IMR-90 (cell line): ENCODE measurements at regions not wholly inside any gene's neighbourhood (a gene's known extent, or its start where the extent isn't known, plus 50 kb on each side); places are given as distances from the start of the nearest gene placed in this dataset.

ENCODE experiments used
- ATAC-seq: fragments of 200-7000 bp; cut with Tn5 transposase; 2 replicates; pipeline ENCODE4 v1.9.1; 2020; ENCODE audit warnings: low read depth, mild to moderate bottlenecking, moderate library complexity
- BruUV-seq: library from RNA; stranded (reverse); fragments of 400-500 nt; replicated peaks from 2 replicates; lab custom pipeline; 2021; lab: Mats Ljungman, UMichigan
- CTCF ChIA-PET: fragments of 300-600 bp; formaldehyde crosslinking; extraction: SDS; loops from one replicate; lab custom pipeline; 2021; ENCODE audit warnings: antibody characterized with exemption; lab: Yijun Ruan, JAX
- POLR2A ChIA-PET: fragments of 300-600 bp; sonication (Branson Sonifier 250); formaldehyde crosslinking; loops from one replicate; lab custom pipeline; 2022; ENCODE audit warnings: antibody characterized with exemption; ENCODE audit not compliant: unreplicated experiment; lab: Charles Lee
- DNase-seq: peaks from one replicate; pipeline ENCODE4 v3.0.0; 2013
- H2AFZ ChIP-seq: replicated peaks from 2 replicates; pipeline ENCODE3; 2013; ENCODE audit warnings: low read length, mild to moderate bottlenecking; ENCODE audit not compliant: poor library complexity
- H2AK5ac ChIP-seq: 2 replicates; pipeline ENCODE4 v1.6.1; 2013; ENCODE audit warnings: low read depth, low read length, inconsistent platforms
- H2AK9ac ChIP-seq: replicated peaks from 2 replicates; pipeline ENCODE3; 2013; ENCODE audit warnings: mild to moderate bottlenecking, low read depth, low read length, moderate library complexity; ENCODE audit not compliant: poor library complexity
- H2BK120ac ChIP-seq: 2 replicates; pipeline ENCODE4 v1.6.1; 2013; ENCODE audit warnings: low read depth, low read length, inconsistent platforms
- H2BK15ac ChIP-seq: 3 replicates; pipeline ENCODE4 v1.6.1; 2013; ENCODE audit warnings: low read depth, low read length, inconsistent platforms
- H2BK20ac ChIP-seq: 2 replicates; pipeline ENCODE4 v1.6.1; 2013; ENCODE audit warnings: low read depth, mild to moderate bottlenecking, inconsistent platforms, low read length, moderate library complexity
- H2BK5ac ChIP-seq: 2 replicates; pipeline ENCODE4 v1.6.1; 2013; ENCODE audit warnings: mild to moderate bottlenecking, low read depth, low read length, inconsistent platforms; ENCODE audit not compliant: poor library complexity, severe bottlenecking
- H3K14ac ChIP-seq: replicated peaks from 2 replicates; pipeline ENCODE4 v1.6.1; 2013; ENCODE audit warnings: low read depth, low read length, inconsistent platforms
- H3K18ac ChIP-seq: 2 replicates; pipeline ENCODE4 v1.6.1; 2013; ENCODE audit warnings: low read depth, low read length, control low read depth
- H3K23ac ChIP-seq: 2 replicates; pipeline ENCODE4 v1.6.1; 2013; ENCODE audit warnings: low read depth, low read length, inconsistent platforms
- H3K27ac ChIP-seq: 2 replicates; pipeline ENCODE4 v1.5.1; 2013; ENCODE audit warnings: mild to moderate bottlenecking, control low read depth, low read length; ENCODE audit not compliant: insufficient read depth
- H3K27me3 ChIP-seq: 2 replicates; pipeline ENCODE4 v1.6.1; 2013; ENCODE audit warnings: low read length; ENCODE audit not compliant: control insufficient read depth, insufficient read depth
- H3K36me3 ChIP-seq: 2 replicates; pipeline ENCODE4 v1.6.1; 2013; ENCODE audit warnings: low read length, mixed read lengths; ENCODE audit not compliant: control insufficient read depth, insufficient read depth
- H3K4ac ChIP-seq: 2 replicates; pipeline ENCODE4 v1.6.1; 2013; ENCODE audit warnings: low read depth, low read length, inconsistent platforms
- H3K4me1 ChIP-seq: 2 replicates; pipeline ENCODE4 v1.6.1; 2013; ENCODE audit warnings: low read length, mixed read lengths; ENCODE audit not compliant: control insufficient read depth, insufficient read depth
- H3K4me2 ChIP-seq: 2 replicates; pipeline ENCODE4 v1.6.1; 2013; ENCODE audit warnings: low read depth, mild to moderate bottlenecking, control low read depth, low read length, moderate library complexity
- H3K4me3 ChIP-seq: 2 replicates; pipeline ENCODE4 v1.5.1; 2013; ENCODE audit warnings: low read depth, mild to moderate bottlenecking, control low read depth, low read length, moderate library complexity; ENCODE audit not compliant: insufficient read depth
- H3K56ac ChIP-seq: 2 replicates; pipeline ENCODE4 v1.6.1; 2013; ENCODE audit warnings: low read length, inconsistent platforms; ENCODE audit not compliant: insufficient read depth; ENCODE audit errors: extremely low read depth
- H3K79me1 ChIP-seq, 2 experiments: 2 replicates each; pipeline ENCODE4 v1.6.1; 2013; ENCODE audit warnings: low read length in 2 of 2, inconsistent platforms in 1 of 2, low read depth in 1 of 2
- H3K9ac ChIP-seq: 2 replicates; pipeline ENCODE4 v1.6.1; 2013; ENCODE audit warnings: low read depth, low read length, control low read depth
- H3K9me1 ChIP-seq: 2 replicates; pipeline ENCODE4 v1.6.1; 2013; ENCODE audit warnings: low read length, inconsistent platforms; ENCODE audit not compliant: insufficient read depth
- H3K9me3 ChIP-seq: 2 replicates; pipeline ENCODE4 v1.6.1; 2013; ENCODE audit warnings: low read length; ENCODE audit not compliant: control insufficient read depth, insufficient read depth
- H4K20me1 ChIP-seq: 2 replicates; pipeline ENCODE4 v1.6.1; 2013; ENCODE audit warnings: low read length, inconsistent platforms; ENCODE audit not compliant: insufficient read depth
- H4K5ac ChIP-seq: 2 replicates; pipeline ENCODE4 v1.6.1; 2013; ENCODE audit warnings: mild to moderate bottlenecking, low read depth, low read length, control low read depth
- H4K8ac ChIP-seq, 2 experiments: 2 replicates each; pipeline ENCODE4 v1.6.1; 2013; ENCODE audit warnings: low read depth in 2 of 2, low read length in 2 of 2, control low read depth in 1 of 2, inconsistent platforms in 1 of 2
- H4K91ac ChIP-seq: 2 replicates; pipeline ENCODE4 v1.6.1; 2013; ENCODE audit warnings: low read depth, low read length, inconsistent platforms; ENCODE audit not compliant: insufficient read depth
- BHLHE40 ChIP-seq: fragments of 150-350 bp; IDR thresholded peaks from 2 replicates; pipeline ENCODE4 v1.6.1; 2016; ENCODE audit warnings: mild to moderate bottlenecking, low read depth, low read length
- CEBPB ChIP-seq: IDR thresholded peaks from 2 replicates; pipeline ENCODE4 v1.6.1; 2012; ENCODE audit warnings: low read depth, low read length, improper control_type of control experiment
- CHD1 ChIP-seq: IDR thresholded peaks from 2 replicates; pipeline ENCODE4 v1.6.1; 2012; ENCODE audit warnings: low read depth, low read length, improper control_type of control experiment
- FOS ChIP-seq: fragments of 150-350 bp; IDR thresholded peaks from 2 replicates; pipeline ENCODE4 v1.6.1; 2016; ENCODE audit warnings: low read depth, low read length
- MAFK ChIP-seq: IDR thresholded peaks from 2 replicates; pipeline ENCODE4 v1.6.1; 2012; ENCODE audit warnings: low read depth, low read length, improper control_type of control experiment
- MAZ ChIP-seq: IDR thresholded peaks from 2 replicates; pipeline ENCODE4 v1.6.1; 2012; ENCODE audit warnings: low read depth, mild to moderate bottlenecking, low read length, improper control_type of control experiment, moderate library complexity, borderline replicate concordance
- MXI1 ChIP-seq: IDR thresholded peaks from 2 replicates; pipeline ENCODE4 v1.6.1; 2012; ENCODE audit warnings: low read depth, mild to moderate bottlenecking, low read length, moderate library complexity, borderline replicate concordance
- NFE2L2 ChIP-seq: fragments of 150-350 bp; IDR thresholded peaks from 2 replicates; pipeline ENCODE4 v1.6.1; 2016; ENCODE audit warnings: low read depth, mild to moderate bottlenecking, low read length
- POLR2A ChIP-seq: IDR thresholded peaks from 2 replicates; pipeline ENCODE4 v1.6.1; 2012; ENCODE audit warnings: mild to moderate bottlenecking, low read depth, low read length
- RAD21 ChIP-seq: IDR thresholded peaks from 2 replicates; pipeline ENCODE4 v1.6.1; 2012; ENCODE audit warnings: low read length, improper control_type of control experiment
- RCOR1 ChIP-seq: IDR thresholded peaks from 2 replicates; pipeline ENCODE4 v1.6.1; 2012; ENCODE audit warnings: mild to moderate bottlenecking, low read length, improper control_type of control experiment; ENCODE audit not compliant: insufficient replicate concordance
- RFX5 ChIP-seq: IDR thresholded peaks from 2 replicates; pipeline ENCODE4 v1.8.0; 2012; ENCODE audit warnings: low read depth, mild to moderate bottlenecking, low read length, moderate library complexity
- SMC3 ChIP-seq: fragments of 150-350 bp; IDR thresholded peaks from 2 replicates; pipeline ENCODE4 v1.6.1; 2016; ENCODE audit warnings: low read depth, mild to moderate bottlenecking, antibody characterized with exemption, low read length, moderate library complexity
- WGBS, 2 experiments: methylation state at CpG; one replicate each; pipeline versions ENCODE4 v1.1.5 to v1.1.7; 2013; ENCODE audit warnings: missing lambda C conversion rate in 2 of 2; ENCODE audit not compliant: insufficient read length in 1 of 2; ENCODE audit errors: extremely low coverage in 2 of 2; 5-methylcytosine and 5-hydroxymethylcytosine counted together
- dilution Hi-C: fragments of 300-500 bp; cut with HindIII; formaldehyde crosslinking; loops from one replicate; pipeline ENCODE4 v1.14.3; 2018; ENCODE audit warnings: low sequenced_read_pairs; ENCODE audit not compliant: unreplicated experiment
- in situ Hi-C: fragments of 300-500 bp; cut with MboI; formaldehyde crosslinking; loops from 3 replicates; pipeline ENCODE4 v1.14.3; 2019; ENCODE audit warnings: low sequenced_read_pairs, inconsistent platforms, mixed read lengths
- intact Hi-C: fragments of 100-400 bp; cut with micrococcal nuclease; formaldehyde crosslinking; loops from 2 replicates; pipeline ENCODE4 v1.10.0; 2022
- TF ChIP-seq, protein P1 (sequence below): conservative IDR thresholded peaks from 2 replicates; pipeline ENCODE4 v1.5.1; 2012; ENCODE audit warnings: mild to moderate bottlenecking, low read depth, low read length, improper control_type of control experiment
- TF ChIP-seq, protein P2 (sequence below): fragments of 150-350 bp; IDR thresholded peaks from 2 replicates; pipeline ENCODE4 v1.6.1; 2017; ENCODE audit warnings: mild to moderate bottlenecking, antibody characterized with exemption, low read length, low read depth
- TF ChIP-seq, protein P3 (sequence below): fragments of 150-350 bp; IDR thresholded peaks from 2 replicates; pipeline ENCODE4 v1.6.1; 2016; ENCODE audit warnings: low read depth, mild to moderate bottlenecking, low read length, moderate library complexity, borderline replicate concordance

DNA sequence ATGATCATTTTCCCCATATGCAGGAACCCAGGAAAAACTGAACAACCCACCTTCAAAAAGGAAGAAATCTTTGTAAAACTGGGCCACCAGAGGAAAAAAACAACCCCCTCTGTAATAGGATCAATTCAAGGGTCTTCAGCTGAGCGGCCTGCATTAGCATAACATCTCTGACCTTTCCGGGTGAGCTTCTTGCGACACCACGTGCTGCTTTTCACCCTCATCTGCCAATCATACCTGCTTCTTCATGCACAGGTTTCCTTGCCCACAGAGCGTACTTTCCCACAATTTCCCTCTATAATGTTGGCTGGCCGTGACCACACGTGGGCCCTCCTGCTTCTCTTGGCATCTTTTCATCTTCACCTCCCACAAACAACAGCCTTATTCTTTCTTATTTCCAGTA is 284.3 kb upstream of the NEBL start:
- Histone ChIP-seq H2BK5ac (no peak overlapping the region), H4K91ac (no peak overlapping the region), H3K14ac (no peak overlapping the region), H2BK15ac (no peak overlapping the region), H3K18ac (no peak overlapping the region), H4K20me1 (no peaks in the 10 kb centered on the region), H4K8ac (no peak overlapping the region), H3K4me3 (no peak overlapping the region), H3K36me3 (no peaks in the 10 kb centered on the region), H3K9me1 (no peaks in the 10 kb centered on the region), H3K23ac (no peak overlapping the region), H3K27me3 (no peaks in the 10 kb centered on the region), H2BK20ac (no peak overlapping the region), H3K9ac (no peak overlapping the region), H3K4ac (no peak overlapping the region), H2AFZ (no peak overlapping the region), H2AK5ac (no peak overlapping the region), H3K4me2 (no peak overlapping the region), H4K5ac (no peak overlapping the region), H2AK9ac (no peak overlapping the region), H2BK120ac (no peak overlapping the region), H3K27ac (no peak overlapping the region), H3K79me1 (no peaks in the 10 kb centered on the region), H3K4me1 (no peaks in the 10 kb centered on the region), H3K56ac (no peak overlapping the region), H3K9me3 (no peaks in the 10 kb centered on the region)
- TF ChIP-seq CEBPB (no peak), RFX5 (no peak), SMC3 (no peak), NFE2L2 (no peak), RCOR1 (no peak), CHD1 (no peak), MXI1 (no peak), POLR2A (no peak), RAD21 (no peak), MAFK (no peak), MAZ (no peak), FOS (no peak), BHLHE40 (no peak)
- TF ChIP-seq, protein P1, sequence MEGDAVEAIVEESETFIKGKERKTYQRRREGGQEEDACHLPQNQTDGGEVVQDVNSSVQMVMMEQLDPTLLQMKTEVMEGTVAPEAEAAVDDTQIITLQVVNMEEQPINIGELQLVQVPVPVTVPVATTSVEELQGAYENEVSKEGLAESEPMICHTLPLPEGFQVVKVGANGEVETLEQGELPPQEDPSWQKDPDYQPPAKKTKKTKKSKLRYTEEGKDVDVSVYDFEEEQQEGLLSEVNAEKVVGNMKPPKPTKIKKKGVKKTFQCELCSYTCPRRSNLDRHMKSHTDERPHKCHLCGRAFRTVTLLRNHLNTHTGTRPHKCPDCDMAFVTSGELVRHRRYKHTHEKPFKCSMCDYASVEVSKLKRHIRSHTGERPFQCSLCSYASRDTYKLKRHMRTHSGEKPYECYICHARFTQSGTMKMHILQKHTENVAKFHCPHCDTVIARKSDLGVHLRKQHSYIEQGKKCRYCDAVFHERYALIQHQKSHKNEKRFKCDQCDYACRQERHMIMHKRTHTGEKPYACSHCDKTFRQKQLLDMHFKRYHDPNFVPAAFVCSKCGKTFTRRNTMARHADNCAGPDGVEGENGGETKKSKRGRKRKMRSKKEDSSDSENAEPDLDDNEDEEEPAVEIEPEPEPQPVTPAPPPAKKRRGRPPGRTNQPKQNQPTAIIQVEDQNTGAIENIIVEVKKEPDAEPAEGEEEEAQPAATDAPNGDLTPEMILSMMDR, result no peak
- TF ChIP-seq, protein P2, sequence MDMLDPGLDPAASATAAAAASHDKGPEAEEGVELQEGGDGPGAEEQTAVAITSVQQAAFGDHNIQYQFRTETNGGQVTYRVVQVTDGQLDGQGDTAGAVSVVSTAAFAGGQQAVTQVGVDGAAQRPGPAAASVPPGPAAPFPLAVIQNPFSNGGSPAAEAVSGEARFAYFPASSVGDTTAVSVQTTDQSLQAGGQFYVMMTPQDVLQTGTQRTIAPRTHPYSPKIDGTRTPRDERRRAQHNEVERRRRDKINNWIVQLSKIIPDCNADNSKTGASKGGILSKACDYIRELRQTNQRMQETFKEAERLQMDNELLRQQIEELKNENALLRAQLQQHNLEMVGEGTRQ, result no peak
- TF ChIP-seq, protein P3, sequence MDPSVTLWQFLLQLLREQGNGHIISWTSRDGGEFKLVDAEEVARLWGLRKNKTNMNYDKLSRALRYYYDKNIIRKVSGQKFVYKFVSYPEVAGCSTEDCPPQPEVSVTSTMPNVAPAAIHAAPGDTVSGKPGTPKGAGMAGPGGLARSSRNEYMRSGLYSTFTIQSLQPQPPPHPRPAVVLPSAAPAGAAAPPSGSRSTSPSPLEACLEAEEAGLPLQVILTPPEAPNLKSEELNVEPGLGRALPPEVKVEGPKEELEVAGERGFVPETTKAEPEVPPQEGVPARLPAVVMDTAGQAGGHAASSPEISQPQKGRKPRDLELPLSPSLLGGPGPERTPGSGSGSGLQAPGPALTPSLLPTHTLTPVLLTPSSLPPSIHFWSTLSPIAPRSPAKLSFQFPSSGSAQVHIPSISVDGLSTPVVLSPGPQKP, result no peak
- ChIA-PET CTCF (interaction anchor here (0.7 kb wide), 1 partner anchor 1249 kb away, joined by 4 read pairs; no protein-coding TSS in a partner anchor), POLR2A (no interaction called here)
- ATAC-seq (no peak), DNase-seq (no peak)
- 65% methylated on average over 7 of the region's 7 CpGs; no CpG with 5 or more reads in 1 of the 2 experiments for WGBS, 2 experiments
- dilution Hi-C loops (no loop called here), intact Hi-C loops (no loop called here), in situ Hi-C loops (no loop called here)
- no TSS peak for BruUV-seq
